NCI-H82 (cell line): ENCODE measurements at regions not wholly inside any gene's neighbourhood (a gene's known extent, or its start where the extent isn't known, plus 50 kb on each side); places are given as distances from the start of the nearest gene placed in this dataset.

ENCODE experiments used
- DNase-seq: peaks from one replicate; lab custom pipeline; 2025; lab: John Stamatoyannopoulos, UW

GRCh38 chr20:11389186-11389585 is 528.5 kb upstream of the BTBD3 start:
- DNase-seq = no peak

GRCh38 chr20:11391591-11391990 is 526.1 kb upstream of the BTBD3 start:
- DNase-seq = no peak

- DNase-seq = no peak
Observed at GRCh38 chr20:11394145-11394833, 523.4 kb upstream of the BTBD3 start.

GRCh38 chr20:11395581-11395980 is 522.1 kb upstream of the BTBD3 start:
- DNase-seq = no peak

GRCh38 chr20:11401988-11402387 is 515.7 kb upstream of the BTBD3 start:
- no peak for DNase-seq

- no peak for DNase-seq
Observed at GRCh38 chr20:11403711-11404110, 514.0 kb upstream of the BTBD3 start.

DNA sequence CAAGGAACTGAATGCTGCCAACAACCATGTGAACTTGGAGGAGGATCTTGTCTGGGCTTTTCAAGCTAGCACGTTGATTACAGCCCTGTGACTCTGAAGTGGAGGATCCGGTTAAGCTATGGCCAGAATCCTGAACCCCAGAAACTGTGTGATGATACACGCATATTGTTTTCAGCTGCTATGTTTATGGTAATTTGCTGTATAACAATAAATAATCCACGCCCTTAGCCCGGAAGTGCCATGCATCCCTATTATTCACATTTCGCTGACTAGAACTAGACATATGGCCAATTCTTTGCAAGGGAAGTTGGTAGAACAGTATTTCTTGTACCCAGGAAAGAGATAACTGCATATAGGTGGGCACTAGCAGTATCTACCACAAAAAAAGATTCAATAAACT is 510.8 kb upstream of the BTBD3 start:
- DNase-seq = no peak

GRCh38 chr20:11409561-11409960 is 508.1 kb upstream of the BTBD3 start:
- DNase-seq = no peak

GRCh38 chr20:11411765-11412164 is 505.9 kb upstream of the BTBD3 start:
- DNase-seq = peak; percentile 24

DNA sequence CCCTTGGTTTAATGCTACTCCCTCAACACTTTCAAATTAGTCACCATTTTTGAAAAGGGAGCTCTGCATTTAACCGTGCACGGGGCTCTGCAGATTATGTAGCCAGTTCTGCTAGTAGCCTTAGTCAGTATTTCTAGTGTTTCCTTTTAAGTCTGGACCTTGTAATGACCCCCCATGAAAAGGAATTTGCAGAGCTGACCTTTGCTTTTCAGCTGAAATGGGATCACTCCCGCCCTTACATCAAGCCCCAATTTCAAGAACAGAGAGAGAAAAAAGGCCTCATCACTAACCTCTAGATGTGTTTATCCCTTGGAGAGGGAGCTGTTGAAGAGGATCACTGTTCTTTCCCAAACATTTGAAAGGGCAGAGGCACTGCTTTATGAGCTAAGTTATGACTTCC is 490.7 kb upstream of the BTBD3 start:
- no peak for DNase-seq

- DNase-seq = no peak
Observed at GRCh38 chr20:11429168-11429567, 488.5 kb upstream of the BTBD3 start.

DNA sequence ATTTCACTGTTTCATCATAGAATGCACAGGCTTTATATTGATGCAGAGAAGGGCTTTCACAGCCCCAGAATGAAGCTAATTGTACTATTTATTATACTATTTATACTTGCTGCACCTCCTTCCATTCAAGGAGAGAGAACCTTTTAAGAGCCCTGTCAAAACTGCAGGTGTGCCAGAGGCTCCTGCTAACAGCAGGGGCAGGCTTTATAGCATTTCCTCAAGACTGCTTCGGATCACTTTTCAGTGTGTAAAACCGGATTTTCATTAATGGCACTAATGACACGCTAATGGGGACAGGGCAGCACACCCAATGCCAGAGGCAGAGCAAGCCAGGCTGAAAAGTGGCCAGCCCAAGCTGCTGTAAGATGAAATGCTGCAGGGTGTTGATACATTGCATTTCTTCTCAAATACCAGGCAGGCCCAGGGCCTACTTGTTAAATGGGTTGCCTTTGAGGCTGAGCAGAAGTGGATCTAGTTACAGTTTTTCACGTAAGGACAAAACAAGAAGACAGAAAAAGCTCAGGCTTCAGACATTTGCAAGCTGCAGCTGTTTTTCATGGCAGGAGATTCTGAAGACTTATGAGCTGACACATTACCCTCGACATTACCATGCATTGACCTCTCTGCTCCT is 487.7 kb upstream of the BTBD3 start:
- DNase-seq = no peak

DNA sequence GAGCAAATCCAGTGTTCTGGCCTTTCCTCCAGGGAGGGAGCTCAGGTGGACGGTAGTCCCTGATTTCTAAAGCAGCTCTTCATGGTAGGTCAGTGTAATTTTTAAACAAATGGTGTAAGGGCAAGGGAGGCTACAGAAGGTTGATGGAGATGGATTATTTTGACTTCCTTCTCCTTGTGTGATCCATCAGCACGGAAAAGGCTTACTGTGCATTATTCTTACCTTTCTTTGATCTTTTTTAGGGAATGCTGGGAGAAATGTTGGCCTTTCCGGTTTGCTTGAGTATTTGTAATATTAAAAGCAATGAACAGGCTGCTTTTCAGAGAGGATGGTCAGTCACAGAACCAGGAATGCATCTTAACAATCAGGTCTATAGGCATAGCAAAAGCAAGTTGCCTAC is 487.0 kb upstream of the BTBD3 start:
- DNase-seq = no peak

DNA sequence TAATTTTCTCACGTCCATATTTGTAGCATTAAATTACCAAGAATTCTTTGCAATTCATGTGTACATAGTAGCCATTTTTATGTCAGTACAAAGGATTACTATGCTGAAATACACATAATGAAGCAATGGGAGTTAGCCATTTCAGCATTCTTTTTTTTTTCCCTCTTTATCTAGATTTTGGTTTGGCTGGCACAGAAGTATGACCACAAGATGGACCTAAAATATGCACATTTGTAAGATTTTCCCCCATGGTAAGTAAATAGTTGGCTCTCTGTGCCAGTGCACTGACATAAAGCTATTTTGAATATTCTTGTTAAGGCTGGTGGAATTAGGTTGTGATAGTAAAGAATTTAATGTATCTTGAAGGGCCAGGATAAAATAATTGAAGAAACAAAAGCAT is 486.1 kb upstream of the BTBD3 start:
- no peak for DNase-seq

DNA sequence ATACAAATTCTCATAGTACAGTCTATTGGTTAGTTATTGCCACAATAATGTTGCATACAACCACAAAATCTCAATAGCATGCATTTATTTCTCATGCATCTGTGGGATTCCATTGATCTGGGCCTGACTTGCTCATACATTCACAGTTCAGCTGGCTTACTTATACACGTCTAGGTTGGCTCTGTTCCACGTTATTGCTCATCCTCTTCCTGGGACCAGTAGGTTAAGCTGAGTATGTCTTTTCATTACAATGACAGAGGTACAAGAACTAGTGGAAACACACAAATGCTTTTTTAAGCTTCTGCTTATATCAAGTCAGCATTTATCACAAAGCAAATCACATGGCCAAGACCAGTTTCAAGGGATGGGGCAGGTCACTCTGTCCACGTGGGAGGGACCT is 485.3 kb upstream of the BTBD3 start:
- no peak for DNase-seq

GRCh38 chr20:11436113-11436905 is 481.4 kb upstream of the BTBD3 start:
- no peak for DNase-seq

DNA sequence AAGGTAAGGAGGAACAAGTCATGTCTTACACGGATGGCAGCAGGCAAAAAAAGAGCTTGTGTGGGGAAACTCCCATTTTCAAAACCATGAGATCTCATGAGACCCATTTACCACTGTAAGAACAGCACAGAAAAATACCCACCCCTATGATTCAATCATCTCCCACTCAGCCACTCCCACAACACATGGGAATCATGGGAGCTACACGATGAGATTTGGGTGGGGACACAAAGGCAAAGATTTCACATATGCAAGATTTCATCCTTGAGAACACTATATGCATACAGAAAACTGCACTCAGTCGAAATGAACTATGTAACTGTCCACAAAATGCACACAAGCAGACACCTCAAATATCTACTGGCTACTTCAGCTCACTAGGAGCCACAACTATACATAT is 480.6 kb upstream of the BTBD3 start:
- no peak for DNase-seq

DNA sequence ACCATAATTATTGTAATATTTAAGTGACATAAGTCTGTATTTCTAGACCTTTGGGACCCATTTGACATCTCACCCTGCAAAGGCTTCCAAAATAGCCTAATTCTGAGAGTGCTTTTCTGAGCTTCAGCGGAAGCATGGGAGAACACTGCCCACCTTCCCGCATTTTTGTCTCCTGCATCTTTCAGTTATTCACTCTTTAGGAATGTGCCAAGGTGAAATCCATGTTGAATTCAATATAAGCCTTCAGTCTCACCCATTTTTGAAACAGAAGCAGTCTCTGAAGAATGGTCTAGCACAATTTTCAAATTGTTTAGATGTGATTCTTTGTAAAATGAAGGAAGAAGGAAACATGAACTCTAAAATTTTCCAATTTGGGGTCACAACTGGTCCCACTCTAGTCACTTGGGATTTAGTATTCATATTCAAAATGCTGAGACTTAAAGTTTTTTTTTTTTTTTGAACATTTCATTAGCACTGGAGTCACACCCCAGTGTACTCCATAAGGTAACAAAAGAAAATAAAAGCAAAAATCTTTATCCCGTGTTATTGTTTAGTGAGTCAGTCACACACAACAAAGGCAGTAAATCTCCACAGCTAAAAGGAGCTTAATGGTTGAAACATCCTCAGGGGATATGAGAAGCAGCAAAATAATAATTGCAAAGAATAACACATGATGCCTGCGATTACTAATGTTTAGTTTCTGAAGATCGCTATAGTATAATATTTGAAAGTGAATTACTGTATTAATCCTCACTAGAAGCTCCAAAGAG is 479.9 kb upstream of the BTBD3 start:
- DNase-seq = no peak

- DNase-seq = no peak
Observed at GRCh38 chr20:11438412-11438811, 479.3 kb upstream of the BTBD3 start.

GRCh38 chr20:11443382-11444119 is 474.1 kb upstream of the BTBD3 start:
- no peak for DNase-seq

- DNase-seq = no peak
Observed at GRCh38 chr20:11445161-11445560, 472.5 kb upstream of the BTBD3 start.

DNA sequence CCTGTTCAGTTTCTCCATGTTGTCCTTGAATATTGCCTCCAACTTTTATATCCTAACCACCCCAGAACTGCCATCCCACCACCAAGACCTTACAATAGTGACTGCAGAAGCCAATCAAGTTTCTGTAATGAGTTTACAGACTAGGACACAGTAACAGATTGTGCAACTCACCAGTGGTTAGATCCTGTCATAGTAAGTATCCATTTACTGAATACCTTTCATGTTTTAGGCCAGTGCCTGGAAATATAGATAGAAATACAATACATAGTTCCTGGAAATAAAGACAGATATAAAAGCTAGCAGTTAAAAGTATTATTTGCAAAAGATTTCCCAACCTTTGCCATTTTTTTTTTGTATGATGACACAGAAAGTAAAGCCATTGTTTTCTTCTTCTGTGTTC is 471.8 kb upstream of the BTBD3 start:
- DNase-seq = no peak
